ENCODE measurements at regions not wholly inside any gene's neighbourhood (a gene's known extent, or its start where the extent isn't known, plus 50 kb on each side); places are given as distances from the start of the nearest gene placed in this dataset.

- TF ChIP-seq, protein P1, sequence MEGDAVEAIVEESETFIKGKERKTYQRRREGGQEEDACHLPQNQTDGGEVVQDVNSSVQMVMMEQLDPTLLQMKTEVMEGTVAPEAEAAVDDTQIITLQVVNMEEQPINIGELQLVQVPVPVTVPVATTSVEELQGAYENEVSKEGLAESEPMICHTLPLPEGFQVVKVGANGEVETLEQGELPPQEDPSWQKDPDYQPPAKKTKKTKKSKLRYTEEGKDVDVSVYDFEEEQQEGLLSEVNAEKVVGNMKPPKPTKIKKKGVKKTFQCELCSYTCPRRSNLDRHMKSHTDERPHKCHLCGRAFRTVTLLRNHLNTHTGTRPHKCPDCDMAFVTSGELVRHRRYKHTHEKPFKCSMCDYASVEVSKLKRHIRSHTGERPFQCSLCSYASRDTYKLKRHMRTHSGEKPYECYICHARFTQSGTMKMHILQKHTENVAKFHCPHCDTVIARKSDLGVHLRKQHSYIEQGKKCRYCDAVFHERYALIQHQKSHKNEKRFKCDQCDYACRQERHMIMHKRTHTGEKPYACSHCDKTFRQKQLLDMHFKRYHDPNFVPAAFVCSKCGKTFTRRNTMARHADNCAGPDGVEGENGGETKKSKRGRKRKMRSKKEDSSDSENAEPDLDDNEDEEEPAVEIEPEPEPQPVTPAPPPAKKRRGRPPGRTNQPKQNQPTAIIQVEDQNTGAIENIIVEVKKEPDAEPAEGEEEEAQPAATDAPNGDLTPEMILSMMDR (conservative IDR thresholded peaks at IDR 0.05; ENCODE audit: low read depth, low read length), result no peak
- DNase-seq (ENCODE audit: low read depth), result no peak
- no peak overlapping the region for H3K4me3 ChIP-seq (ENCODE audit: low read length)
These were observed 214.4 kb upstream of the KCNG1 start for GRCh38 chr20:51237278-51237677.

GRCh38 chr20:51236421-51236820, 213.5 kb upstream of the KCNG1 start:
- H3K4me3 ChIP-seq (ENCODE audit: low read length), result no peak overlapping the region
- DNase-seq (ENCODE audit: low read depth), result no peak
- TF ChIP-seq, protein P1 (conservative IDR thresholded peaks at IDR 0.05; ENCODE audit: low read depth, low read length), result no peak

GRCh38 chr20:51233345-51233744, 210.4 kb upstream of the KCNG1 start:
- DNase-seq (ENCODE audit: low read depth), result no peak
- H3K4me3 ChIP-seq (ENCODE audit: low read length), result no peak overlapping the region
- TF ChIP-seq, protein P1 (conservative IDR thresholded peaks at IDR 0.05; ENCODE audit: low read depth, low read length), result no peak

- no peak overlapping the region for H3K4me3 ChIP-seq (ENCODE audit: low read length)
- TF ChIP-seq, protein P1 (conservative IDR thresholded peaks at IDR 0.05; ENCODE audit: low read depth, low read length), result no peak
- DNase-seq (ENCODE audit: low read depth), result no peak
These were observed 207.8 kb upstream of the KCNG1 start for GRCh38 chr20:51230727-51231126.

DNA sequence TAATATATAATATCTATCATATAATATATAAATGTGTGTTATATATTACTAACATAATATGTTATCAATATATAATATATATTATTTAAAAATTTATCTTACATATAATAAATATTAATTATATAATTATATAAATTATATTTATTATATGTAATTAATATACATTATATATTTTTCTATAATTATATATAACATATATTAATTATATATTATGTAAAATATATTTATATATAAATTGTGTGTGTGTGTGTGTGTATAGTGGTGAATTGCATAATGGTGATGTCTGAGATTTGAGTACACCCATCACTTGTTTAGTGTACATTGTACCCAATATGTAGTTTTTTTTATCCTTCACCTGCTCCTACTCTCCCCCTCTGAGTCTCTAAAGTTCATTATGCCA, 205.9 kb upstream of the KCNG1 start:
- TF ChIP-seq, protein P1 (conservative IDR thresholded peaks at IDR 0.05; ENCODE audit: low read depth, low read length), result no peak
- no peak overlapping the region for H3K4me3 ChIP-seq (ENCODE audit: low read length)
- DNase-seq (ENCODE audit: low read depth), result no peak

- TF ChIP-seq, protein P1 (conservative IDR thresholded peaks at IDR 0.05; ENCODE audit: low read depth, low read length), result no peak
- H3K4me3 ChIP-seq (ENCODE audit: low read length), result no peak overlapping the region
- no peak for DNase-seq (ENCODE audit: low read depth)
These were observed 204.8 kb upstream of the KCNG1 start for GRCh38 chr20:51227744-51228143.

- no peak for DNase-seq (ENCODE audit: low read depth)
- TF ChIP-seq, protein P1 (conservative IDR thresholded peaks at IDR 0.05; ENCODE audit: low read depth, low read length), result no peak
- H3K4me3 ChIP-seq (ENCODE audit: low read length), result no peak overlapping the region
These were observed 200.3 kb upstream of the KCNG1 start for GRCh38 chr20:51223183-51223720.

All from retinal pigment epithelial cell (primary cell).